ENCODE measurements at regions not wholly inside any gene's neighbourhood (a gene's known extent, or its start where the extent isn't known, plus 50 kb on each side); places are given as distances from the start of the nearest gene placed in this dataset.

- ATAC-seq (no peak), DNase-seq (no peak)
- Mint-ChIP-seq H3K27me3 (no peaks in the 10 kb centered on the region), H3K4me3 (no peak overlapping the region), H3K4me1 (no peaks in the 10 kb centered on the region), H3K27ac (no peak overlapping the region), H3K36me3 (ENCODE audit: low read depth) (no peaks in the 10 kb centered on the region)
- H3K9me3 ChIP-seq (ENCODE audit: control insufficient read depth, low read length, poor library complexity, severe bottlenecking), result no peaks in the 10 kb centered on the region
Measured at GRCh38 chr3:99481561-99481960, 156.8 kb upstream of the COL8A1 start.

GRCh38 chr3:99479768-99480167 is 158.6 kb upstream of the COL8A1 start:
- no peaks in the 10 kb centered on the region for H3K4me1 Mint-ChIP-seq
- H3K27ac Mint-ChIP-seq, result no peak overlapping the region
- no peaks in the 10 kb centered on the region for H3K36me3 Mint-ChIP-seq (ENCODE audit: low read depth)
- no peaks in the 10 kb centered on the region for H3K27me3 Mint-ChIP-seq
- ATAC-seq (no peak), DNase-seq (no peak)
- no peak overlapping the region for H3K4me3 Mint-ChIP-seq
- no peaks in the 10 kb centered on the region for H3K9me3 ChIP-seq (ENCODE audit: control insufficient read depth, low read length, poor library complexity, severe bottlenecking)

- DNase-seq (no peak), ATAC-seq (no peak)
- no peaks in the 10 kb centered on the region for H3K9me3 ChIP-seq (ENCODE audit: control insufficient read depth, low read length, poor library complexity, severe bottlenecking)
- no peak overlapping the region for H3K4me3 Mint-ChIP-seq
- no peaks in the 10 kb centered on the region for H3K36me3 Mint-ChIP-seq (ENCODE audit: low read depth)
- H3K27ac Mint-ChIP-seq, result no peak overlapping the region
- H3K27me3 Mint-ChIP-seq, result no peaks in the 10 kb centered on the region
- no peaks in the 10 kb centered on the region for H3K4me1 Mint-ChIP-seq
Measured at GRCh38 chr3:99477650-99478049, 160.7 kb upstream of the COL8A1 start.

GRCh38 chr3:99475229-99475628 is 163.2 kb upstream of the COL8A1 start:
- H3K36me3 Mint-ChIP-seq (ENCODE audit: low read depth), result no peaks in the 10 kb centered on the region
- H3K4me3 Mint-ChIP-seq, result no peak overlapping the region
- no peaks in the 10 kb centered on the region for H3K4me1 Mint-ChIP-seq
- H3K27ac Mint-ChIP-seq, result no peak overlapping the region
- DNase-seq, result no peak
- H3K9me3 ChIP-seq (ENCODE audit: control insufficient read depth, low read length, poor library complexity, severe bottlenecking), result no peaks in the 10 kb centered on the region
- H3K27me3 Mint-ChIP-seq, result no peaks in the 10 kb centered on the region
- no peak for ATAC-seq

GRCh38 chr3:99474776-99475175 is 163.6 kb upstream of the COL8A1 start:
- ATAC-seq (no peak), DNase-seq (no peak)
- Mint-ChIP-seq H3K27me3 (no peaks in the 10 kb centered on the region), H3K36me3 (ENCODE audit: low read depth) (no peaks in the 10 kb centered on the region), H3K4me3 (no peak overlapping the region), H3K27ac (no peak overlapping the region), H3K4me1 (no peaks in the 10 kb centered on the region)
- H3K9me3 ChIP-seq (ENCODE audit: control insufficient read depth, low read length, poor library complexity, severe bottlenecking), result no peaks in the 10 kb centered on the region

- no peak overlapping the region for H3K4me3 Mint-ChIP-seq
- no peaks in the 10 kb centered on the region for H3K36me3 Mint-ChIP-seq (ENCODE audit: low read depth)
- H3K27me3 Mint-ChIP-seq, result no peaks in the 10 kb centered on the region
- no peak overlapping the region for H3K27ac Mint-ChIP-seq
- H3K9me3 ChIP-seq (ENCODE audit: control insufficient read depth, low read length, poor library complexity, severe bottlenecking), result no peaks in the 10 kb centered on the region
- no peaks in the 10 kb centered on the region for H3K4me1 Mint-ChIP-seq
- DNase-seq (no peak), ATAC-seq (no peak)
Measured at GRCh38 chr3:99473321-99473751, 165.1 kb upstream of the COL8A1 start.

GRCh38 chr3:99472385-99472784 is 166.0 kb upstream of the COL8A1 start:
- ATAC-seq (no peak), DNase-seq (no peak)
- no peaks in the 10 kb centered on the region for H3K9me3 ChIP-seq (ENCODE audit: control insufficient read depth, low read length, poor library complexity, severe bottlenecking)
- Mint-ChIP-seq H3K4me3 (no peak overlapping the region), H3K36me3 (ENCODE audit: low read depth) (no peaks in the 10 kb centered on the region), H3K27ac (no peak overlapping the region), H3K4me1 (no peaks in the 10 kb centered on the region), H3K27me3 (no peaks in the 10 kb centered on the region)

- Mint-ChIP-seq H3K4me3 (no peak overlapping the region), H3K27ac (no peak overlapping the region), H3K4me1 (no peaks in the 10 kb centered on the region), H3K27me3 (no peaks in the 10 kb centered on the region), H3K36me3 (ENCODE audit: low read depth) (no peaks in the 10 kb centered on the region)
- ATAC-seq (no peak), DNase-seq (no peak)
- H3K9me3 ChIP-seq (ENCODE audit: control insufficient read depth, low read length, poor library complexity, severe bottlenecking), result no peaks in the 10 kb centered on the region
Measured at GRCh38 chr3:99471353-99472323, 166.8 kb upstream of the COL8A1 start.

GRCh38 chr3:99470841-99471240 is 167.6 kb upstream of the COL8A1 start:
- no peak for ATAC-seq
- H3K9me3 ChIP-seq (ENCODE audit: control insufficient read depth, low read length, poor library complexity, severe bottlenecking), result no peaks in the 10 kb centered on the region
- Mint-ChIP-seq H3K27ac (no peak overlapping the region), H3K4me3 (no peak overlapping the region), H3K4me1 (no peaks in the 10 kb centered on the region), H3K27me3 (no peaks in the 10 kb centered on the region), H3K36me3 (ENCODE audit: low read depth) (no peaks in the 10 kb centered on the region)
- no peak for DNase-seq

- Mint-ChIP-seq H3K27me3 (no peaks in the 10 kb centered on the region), H3K27ac (no peak overlapping the region), H3K4me3 (no peak overlapping the region), H3K36me3 (ENCODE audit: low read depth) (no peaks in the 10 kb centered on the region), H3K4me1 (no peaks in the 10 kb centered on the region)
- no peaks in the 10 kb centered on the region for H3K9me3 ChIP-seq (ENCODE audit: control insufficient read depth, low read length, poor library complexity, severe bottlenecking)
- no peak for ATAC-seq
- no peak for DNase-seq
Measured at GRCh38 chr3:99468918-99469317, 169.5 kb upstream of the COL8A1 start.

GRCh38 chr3:99467420-99467819 is 171.0 kb upstream of the COL8A1 start:
- Mint-ChIP-seq H3K36me3 (ENCODE audit: low read depth) (no peaks in the 10 kb centered on the region), H3K27me3 (no peaks in the 10 kb centered on the region), H3K27ac (no peak overlapping the region), H3K4me1 (no peaks in the 10 kb centered on the region), H3K4me3 (no peak overlapping the region)
- ATAC-seq (no peak), DNase-seq (no peak)
- H3K9me3 ChIP-seq (ENCODE audit: control insufficient read depth, low read length, poor library complexity, severe bottlenecking), result no peaks in the 10 kb centered on the region

- Mint-ChIP-seq H3K4me1 (no peaks in the 10 kb centered on the region), H3K27me3 (no peaks in the 10 kb centered on the region), H3K36me3 (ENCODE audit: low read depth) (no peaks in the 10 kb centered on the region), H3K4me3 (no peak overlapping the region), H3K27ac (no peak overlapping the region)
- DNase-seq (no peak), ATAC-seq (no peak)
- no peaks in the 10 kb centered on the region for H3K9me3 ChIP-seq (ENCODE audit: control insufficient read depth, low read length, poor library complexity, severe bottlenecking)
Measured at GRCh38 chr3:99466331-99466730, 172.1 kb upstream of the COL8A1 start.

- H3K4me1 Mint-ChIP-seq, result no peaks in the 10 kb centered on the region
Measured at GRCh38 chr3:99458013-99458412, 180.4 kb upstream of the COL8A1 start.

GRCh38 chr3:99442599-99442998 is 195.8 kb upstream of the COL8A1 start:
- no peaks in the 10 kb centered on the region for H3K27me3 Mint-ChIP-seq
- ATAC-seq (no peak), DNase-seq (no peak)
- H3K4me1 Mint-ChIP-seq, result no peaks in the 10 kb centered on the region
- H3K27ac Mint-ChIP-seq, result no peak overlapping the region
- H3K9me3 ChIP-seq (ENCODE audit: control insufficient read depth, low read length, poor library complexity, severe bottlenecking), result peaks cover 3% of the 10 kb centered on the region
- H3K4me3 Mint-ChIP-seq, result no peak overlapping the region
- H3K36me3 Mint-ChIP-seq (ENCODE audit: low read depth), result no peaks in the 10 kb centered on the region

More at GRCh38 chr3:99458013-99458412, 180.4 kb upstream of the COL8A1 start:
- no peaks in the 10 kb centered on the region for H3K27me3 Mint-ChIP-seq
- H3K27ac Mint-ChIP-seq, result no peak overlapping the region
- no peaks in the 10 kb centered on the region for H3K9me3 ChIP-seq (ENCODE audit: control insufficient read depth, low read length, poor library complexity, severe bottlenecking)
- DNase-seq (no peak), ATAC-seq (no peak)
- H3K4me3 Mint-ChIP-seq, result no peak overlapping the region
- H3K36me3 Mint-ChIP-seq (ENCODE audit: low read depth), result no peaks in the 10 kb centered on the region

All from T-helper 17 cell (primary cell).